Spleen (tissue), 11 donors: ENCODE measurements at regions not wholly inside any gene's neighbourhood (a gene's known extent, or its start where the extent isn't known, plus 50 kb on each side); places are given as distances from the start of the nearest gene placed in this dataset.

Experiments
- DNase-seq: peaks from one replicate; pipeline ENCODE4 v3.0.0-alpha.2; 2020
- H3K27ac ChIP-seq, 8 donors: fragments of 200-600 bp; sonication (generic) in 7 of 8; 1 replicate in 4 of 8; 2 replicates in 4 of 8; pipeline versions ENCODE4 v1.5.0 to v1.8.0; 2016 to 2021; ENCODE audit warnings: inconsistent platforms in 4 of 8, mild to moderate bottlenecking in 4 of 8, moderate library complexity in 1 of 8
- H3K27me3 ChIP-seq, 7 donors: fragments of 200-600 bp; sonication (generic) in 6 of 7; replicated peaks in 1 of 7; 1 replicate in 4 of 7; 2 replicates in 3 of 7; pipeline versions ENCODE4 v1.5.0 to v1.8.0; 2016 to 2021; ENCODE audit warnings: inconsistent platforms in 3 of 7, mild to moderate bottlenecking in 1 of 7
- H3K36me3 ChIP-seq, 6 donors: fragments of 200-600 bp; sonication (generic) in 5 of 6; 1 replicate in 4 of 6; 2 replicates in 2 of 6; pipeline versions ENCODE4 v1.5.0 to v1.8.0; 2016 to 2021; ENCODE audit warnings: inconsistent platforms in 2 of 6
- H3K4me1 ChIP-seq, 6 donors: fragments of 200-600 bp; sonication (generic) in 5 of 6; 1 replicate in 3 of 6; 2 replicates in 3 of 6; pipeline versions ENCODE4 v1.5.0 to v1.8.0; 2016 to 2021; ENCODE audit warnings: inconsistent platforms in 3 of 6
- H3K4me3 ChIP-seq, 8 donors: fragments of 200-600 bp; sonication (generic) in 7 of 8; 1 replicate in 4 of 8; 2 replicates in 4 of 8; pipeline versions ENCODE4 v1.5.0 to v1.8.0; 2016 to 2021; ENCODE audit warnings: inconsistent platforms in 4 of 8, mild to moderate bottlenecking in 4 of 8, moderate library complexity in 2 of 8
- H3K9me3 ChIP-seq, 8 donors: fragments of 200-600 bp; sonication (generic) in 7 of 8; 1 replicate in 4 of 8; 2 replicates in 4 of 8; pipeline versions ENCODE4 v1.5.0 to v1.8.0; 2016 to 2021; ENCODE audit warnings: inconsistent platforms in 4 of 8
- CTCF ChIP-seq, 11 experiments: fragments of 200-600 bp in 7 of 11; fragments of 450-650 bp in 4 of 11; sonication (generic) in 4 of 11; IDR thresholded peaks in 8 of 11; conservative IDR thresholded peaks in 3 of 11; 1 replicate in 7 of 11; 2 replicates in 4 of 11; pipeline versions ENCODE4 v1.4.0 to v1.8.0; 2016 to 2021; ENCODE audit warnings: antibody characterized with exemption in 11 of 11, inconsistent platforms in 4 of 11, mild to moderate bottlenecking in 1 of 11
- POLR2A ChIP-seq, 3 donors: fragments of 450-650 bp; IDR thresholded peaks; one replicate each; pipeline ENCODE4 v1.5.1; 2017; ENCODE audit warnings: antibody characterized with exemption in 3 of 3, mild to moderate bottlenecking in 1 of 3
- POLR2AphosphoS5 ChIP-seq, 3 donors: sonication (generic); formaldehyde crosslinking; IDR thresholded peaks; one replicate each; pipeline ENCODE4 v1.5.1; 2017; ENCODE audit warnings: antibody characterized with exemption in 3 of 3
- WGBS, 5 donors: extraction: QIAGEN DNeasy Blood & Tissue Kit in 3 of 5; methylation state at CpG; one replicate each; pipeline versions ENCODE4 v1.1.5 to v1.1.7; 2013 to 2018; 5-methylcytosine and 5-hydroxymethylcytosine counted together
- intact Hi-C: fragments of 100-400 bp; cut with DNase I; formaldehyde crosslinking; loops from one replicate; pipeline ENCODE4 v1.15.0; 2023; ENCODE audit warnings: low total_unique reads
- donor health status: healthy with polysubstance abuse.
- donor health status: DM: no; HTN: no; CAD: no; lungs with moderate emphysema.
- donor health status: DM: no; HTN: no; CAD: no.
- donor health status: Bipolar disorder and iron deficiency.
- donor health status: healthy.
- donor health status: DM: no; HTN: no; CAD: no.
- donor health status: DM: yes; HTN: yes; CAD: no.

- WGBS, 5 donors: 80 to 91% (median 83%) methylated on average over 4 of the region's 4 CpGs
- intact Hi-C loops: no loop called here
- no peak for DNase-seq
- Histone ChIP-seq H3K27me3 (no peaks in the 10 kb centered on the region), H3K9me3 (no peaks in the 10 kb centered on the region), H3K36me3 (no peaks in the 10 kb centered on the region), H3K4me3 (no peak overlapping the region), H3K27ac (no peak overlapping the region), H3K4me1 (no peaks in the 10 kb centered on the region)
- TF ChIP-seq POLR2AphosphoS5 (IDR thresholded peaks at IDR 0.05) (no peak), POLR2A (IDR thresholded peaks at IDR 0.05) (no peak), CTCF (IDR thresholded peaks at IDR 0.05 in 8 of 11, conservative IDR thresholded peaks at IDR 0.05 in 3 of 11) (no peak)
Measured at GRCh38 chr9:99572567-99572966, 249.1 kb upstream of the NR4A3 start.

- H3K9me3 ChIP-seq: no peaks in the 10 kb centered on the region
- 82 to 92% (median 86%) methylated on average over 5 of the region's 5 CpGs for WGBS, 5 donors
- TF ChIP-seq CTCF (IDR thresholded peaks at IDR 0.05 in 8 of 11, conservative IDR thresholded peaks at IDR 0.05 in 3 of 11): no peak
- no peak for TF ChIP-seq POLR2AphosphoS5 (IDR thresholded peaks at IDR 0.05)
- no peak for TF ChIP-seq POLR2A (IDR thresholded peaks at IDR 0.05)
- H3K4me3 ChIP-seq: no peak overlapping the region
- H3K4me1 ChIP-seq: no peaks in the 10 kb centered on the region
- intact Hi-C loops: no loop called here
- H3K27ac ChIP-seq: no peak overlapping the region
- H3K36me3 ChIP-seq: no peaks in the 10 kb centered on the region
- H3K27me3 ChIP-seq: no peaks in the 10 kb centered on the region
- DNase-seq: no peak
Measured at GRCh38 chr9:99573085-99573484, 248.6 kb upstream of the NR4A3 start.

- H3K36me3 ChIP-seq: no peaks in the 10 kb centered on the region
- no peaks in the 10 kb centered on the region for H3K27me3 ChIP-seq
- H3K4me1 ChIP-seq: no peaks in the 10 kb centered on the region
- no peaks in the 10 kb centered on the region for H3K9me3 ChIP-seq
- TF ChIP-seq POLR2A (IDR thresholded peaks at IDR 0.05) (no peak), POLR2AphosphoS5 (IDR thresholded peaks at IDR 0.05) (no peak), CTCF (IDR thresholded peaks at IDR 0.05 in 8 of 11, conservative IDR thresholded peaks at IDR 0.05 in 3 of 11) (no peak)
- 82 to 94% (median 89%) methylated on average over 2 of the region's 2 CpGs for WGBS, 5 donors
- intact Hi-C loops: no loop called here
- no peak for DNase-seq
- H3K27ac ChIP-seq: no peak overlapping the region
- no peak overlapping the region for H3K4me3 ChIP-seq
Measured at GRCh38 chr9:99573886-99574285, 247.8 kb upstream of the NR4A3 start.

- intact Hi-C loops: no loop called here
- 72 to 87% (median 81%) methylated on average over 4 of the region's 4 CpGs for WGBS, 5 donors
Measured at GRCh38 chr9:99576002-99576401, 245.7 kb upstream of the NR4A3 start.

More at GRCh38 chr9:99576002-99576401, 245.7 kb upstream of the NR4A3 start:
- peaks cover 0 to 10% (median 0%) of the 10 kb centered on the region in 6 donors for H3K4me1 ChIP-seq
- H3K27ac ChIP-seq: no peak overlapping the region
- H3K9me3 ChIP-seq: no peaks in the 10 kb centered on the region
- H3K36me3 ChIP-seq: no peaks in the 10 kb centered on the region
- DNase-seq: no peak
- H3K27me3 ChIP-seq: no peaks in the 10 kb centered on the region
- TF ChIP-seq POLR2A (IDR thresholded peaks at IDR 0.05): no peak
- TF ChIP-seq CTCF (IDR thresholded peaks at IDR 0.05 in 8 of 11, conservative IDR thresholded peaks at IDR 0.05 in 3 of 11): no peak
- no peak for TF ChIP-seq POLR2AphosphoS5 (IDR thresholded peaks at IDR 0.05)
- H3K4me3 ChIP-seq: no peak overlapping the region
